ENCODE measurements at regions not wholly inside any gene's neighbourhood (a gene's known extent, or its start where the extent isn't known, plus 50 kb on each side); places are given as distances from the start of the nearest gene placed in this dataset.

DNA sequence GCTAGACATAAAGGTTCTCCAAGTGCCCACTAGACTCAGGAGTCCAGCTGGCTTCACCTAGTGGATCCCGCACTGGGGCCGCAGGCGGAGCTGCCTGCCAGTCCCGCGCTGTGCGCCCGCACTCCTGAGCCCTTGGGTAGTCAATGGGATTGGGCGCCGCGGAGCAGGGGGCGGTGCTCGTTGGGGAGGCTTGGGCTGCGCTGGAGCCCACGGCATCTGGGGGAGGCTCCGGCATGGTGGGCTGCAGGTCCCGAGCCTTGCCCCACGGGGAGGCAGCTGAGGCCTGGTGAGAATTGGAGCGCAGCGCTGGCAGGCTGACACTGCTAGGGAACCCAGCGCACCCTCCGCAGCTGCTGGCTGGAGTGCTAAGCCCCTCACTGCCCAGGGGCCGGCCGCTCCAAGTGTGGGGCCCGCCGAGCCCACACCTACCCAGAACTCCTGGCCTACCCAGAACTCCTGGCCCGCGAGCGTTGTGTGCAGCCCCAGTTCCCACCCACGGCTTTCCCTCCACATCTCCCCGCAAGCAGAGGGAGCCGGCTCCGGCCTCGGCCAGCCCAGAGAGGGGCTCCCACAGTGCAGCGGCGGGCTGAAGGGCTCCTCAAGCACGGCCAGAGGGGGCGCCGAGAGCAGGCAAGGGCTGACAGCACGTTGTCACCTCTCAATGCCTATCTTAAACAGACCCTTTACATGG lies 260.7 kb upstream of the DMRT1 start:
- no peak overlapping the region for H3K4me3 ChIP-seq (replicated peaks in 1 of 3; ENCODE audit: insufficient read depth in 1 of 3, low read depth in 1 of 3, low read length in 3 of 3)
- no peaks in the 10 kb centered on the region for H3K9me1 ChIP-seq (replicated peaks; ENCODE audit: control insufficient read depth, extremely low read depth, insufficient read depth, low read length)
- FAIRE-seq (no peak), DNase-seq (ENCODE audit: low read depth, low spot score) (no peak)
- no peak overlapping the region for H2AFZ ChIP-seq (ENCODE audit: low read depth, low read length)
- H3K4me1 ChIP-seq (ENCODE audit: control insufficient read depth, extremely low read depth, insufficient read depth, low read length), result no peaks in the 10 kb centered on the region
- BruUV-seq (replicated peaks), result no TSS peak
- H3K4me2 ChIP-seq (ENCODE audit: insufficient read depth, low read length), result no peak overlapping the region
- H4K20me1 ChIP-seq (replicated peaks; ENCODE audit: control insufficient read depth, extremely low read depth, insufficient read depth, low read length), result no peaks in the 10 kb centered on the region
- intact Hi-C loops (cut with micrococcal nuclease), result no loop called here
- H3K9me3 ChIP-seq (replicated peaks; ENCODE audit: control insufficient read depth, insufficient read depth, low read length), result no peaks in the 10 kb centered on the region
- H3K9ac ChIP-seq (replicated peaks; ENCODE audit: extremely low read depth, insufficient read depth, low read length), result no peak overlapping the region
- no peak overlapping the region for H3K27ac ChIP-seq (ENCODE audit: insufficient read depth, low read depth, low read length)
- dilution Hi-C loops (cut with MboI; ENCODE audit: extremely low pct_ligation_motif_present, low sequenced_read_pairs), result no loop called here
- TF ChIP-seq, protein P1, sequence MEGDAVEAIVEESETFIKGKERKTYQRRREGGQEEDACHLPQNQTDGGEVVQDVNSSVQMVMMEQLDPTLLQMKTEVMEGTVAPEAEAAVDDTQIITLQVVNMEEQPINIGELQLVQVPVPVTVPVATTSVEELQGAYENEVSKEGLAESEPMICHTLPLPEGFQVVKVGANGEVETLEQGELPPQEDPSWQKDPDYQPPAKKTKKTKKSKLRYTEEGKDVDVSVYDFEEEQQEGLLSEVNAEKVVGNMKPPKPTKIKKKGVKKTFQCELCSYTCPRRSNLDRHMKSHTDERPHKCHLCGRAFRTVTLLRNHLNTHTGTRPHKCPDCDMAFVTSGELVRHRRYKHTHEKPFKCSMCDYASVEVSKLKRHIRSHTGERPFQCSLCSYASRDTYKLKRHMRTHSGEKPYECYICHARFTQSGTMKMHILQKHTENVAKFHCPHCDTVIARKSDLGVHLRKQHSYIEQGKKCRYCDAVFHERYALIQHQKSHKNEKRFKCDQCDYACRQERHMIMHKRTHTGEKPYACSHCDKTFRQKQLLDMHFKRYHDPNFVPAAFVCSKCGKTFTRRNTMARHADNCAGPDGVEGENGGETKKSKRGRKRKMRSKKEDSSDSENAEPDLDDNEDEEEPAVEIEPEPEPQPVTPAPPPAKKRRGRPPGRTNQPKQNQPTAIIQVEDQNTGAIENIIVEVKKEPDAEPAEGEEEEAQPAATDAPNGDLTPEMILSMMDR (IDR thresholded peaks at IDR 0.05; ENCODE audit: extremely low read depth in 1 of 2, insufficient read depth in 1 of 2, low read depth in 1 of 2, low read length in 2 of 2), result no peak
- H3K36me3 ChIP-seq (ENCODE audit: control insufficient read depth in 2 of 2, extremely low read depth in 1 of 2, insufficient read depth in 2 of 2, low read length in 2 of 2), result no peaks in the 10 kb centered on the region
- no peaks in the 10 kb centered on the region for H3K79me2 ChIP-seq (ENCODE audit: control insufficient read depth, insufficient read depth, low read length)
- CTCF ChIA-PET, result interaction anchor here (0.7 to 1.0 kb wide), 2 partner anchors 78 to 429 kb away, joined by 3 read pairs; no protein-coding TSS in a partner anchor
- POLR2A ChIA-PET, result no interaction called here
- H3K27me3 ChIP-seq (ENCODE audit: control insufficient read depth in 2 of 2, insufficient read depth in 2 of 2, low read length in 2 of 2), result no peaks in the 10 kb centered on the region

DNA sequence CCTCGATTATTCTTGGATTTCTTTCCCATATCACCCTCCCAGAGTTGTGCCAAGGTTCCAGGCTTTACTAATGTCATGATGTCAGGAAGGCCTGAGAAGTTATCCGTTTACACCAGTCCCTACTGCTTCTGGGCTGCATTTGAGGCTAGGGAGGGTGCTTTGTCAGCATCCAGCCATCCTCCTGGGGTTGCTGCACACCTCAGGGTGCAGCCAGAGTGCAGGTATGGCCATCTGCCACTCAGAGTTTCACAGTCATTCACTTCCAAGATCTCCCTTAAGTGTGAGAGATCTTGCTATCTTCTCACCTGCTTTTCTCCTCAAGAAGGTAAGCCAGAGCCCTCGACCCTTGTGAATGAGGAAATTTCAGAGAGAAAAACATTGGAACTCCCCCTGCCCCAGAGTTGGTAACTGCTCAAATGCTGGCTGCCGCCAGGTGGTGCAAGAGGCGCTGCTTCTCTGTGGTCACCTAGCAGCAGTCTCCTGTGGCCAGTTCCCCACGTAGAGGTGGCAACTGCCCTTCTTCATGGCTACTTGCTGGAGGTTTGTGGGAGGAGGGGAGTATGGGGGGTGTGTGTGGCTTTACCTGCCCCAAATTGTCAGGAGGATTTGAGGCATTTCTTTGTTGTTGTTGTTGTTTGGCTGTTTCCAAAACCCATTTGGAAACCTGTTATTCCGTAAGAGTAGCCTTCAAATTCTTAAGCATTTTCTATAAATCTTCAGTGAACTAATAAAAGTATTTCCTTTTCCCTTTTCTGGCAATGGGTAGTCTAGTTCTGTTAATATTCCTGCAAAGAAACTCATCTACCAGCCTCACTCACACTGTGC lies 259.6 kb upstream of the DMRT1 start:
- no peaks in the 10 kb centered on the region for H3K36me3 ChIP-seq (ENCODE audit: control insufficient read depth in 2 of 2, extremely low read depth in 1 of 2, insufficient read depth in 2 of 2, low read length in 2 of 2)
- CTCF ChIA-PET, result interaction anchor here (0.7 kb wide), 1 partner anchor 79 kb away, joined by 3 read pairs; no protein-coding TSS in a partner anchor
- POLR2A ChIA-PET, result no interaction called here
- H4K20me1 ChIP-seq (replicated peaks; ENCODE audit: control insufficient read depth, extremely low read depth, insufficient read depth, low read length), result no peaks in the 10 kb centered on the region
- H3K4me3 ChIP-seq (replicated peaks in 1 of 3; ENCODE audit: insufficient read depth in 1 of 3, low read depth in 1 of 3, low read length in 3 of 3), result no peak overlapping the region
- TF ChIP-seq, protein P1 (IDR thresholded peaks at IDR 0.05; ENCODE audit: extremely low read depth in 1 of 2, insufficient read depth in 1 of 2, low read depth in 1 of 2, low read length in 2 of 2), result peak in 1 of 2 donors; percentile 28
- TF ChIP-seq POLR2A (IDR thresholded peaks at IDR 0.05; ENCODE audit: low read depth, low read length), result no peak
- DNase-seq (ENCODE audit: low read depth, low spot score), result no peak
- H3K27ac ChIP-seq (ENCODE audit: insufficient read depth, low read depth, low read length), result no peak overlapping the region
- FAIRE-seq, result no peak
- dilution Hi-C loops (cut with MboI; ENCODE audit: extremely low pct_ligation_motif_present, low sequenced_read_pairs), result no loop called here
- H2AFZ ChIP-seq (ENCODE audit: low read depth, low read length), result no peak overlapping the region
- H3K9ac ChIP-seq (replicated peaks; ENCODE audit: extremely low read depth, insufficient read depth, low read length), result no peak overlapping the region
- H3K4me2 ChIP-seq (ENCODE audit: insufficient read depth, low read length), result no peak overlapping the region
- BruUV-seq (replicated peaks), result no TSS peak
- intact Hi-C loops (cut with micrococcal nuclease), result no loop called here
- no peaks in the 10 kb centered on the region for H3K79me2 ChIP-seq (ENCODE audit: control insufficient read depth, insufficient read depth, low read length)
- no peaks in the 10 kb centered on the region for H3K4me1 ChIP-seq (ENCODE audit: control insufficient read depth, extremely low read depth, insufficient read depth, low read length)
- H3K27me3 ChIP-seq (ENCODE audit: control insufficient read depth in 2 of 2, insufficient read depth in 2 of 2, low read length in 2 of 2), result no peaks in the 10 kb centered on the region
- H3K9me3 ChIP-seq (replicated peaks; ENCODE audit: control insufficient read depth, insufficient read depth, low read length), result no peaks in the 10 kb centered on the region
- no peaks in the 10 kb centered on the region for H3K9me1 ChIP-seq (replicated peaks; ENCODE audit: control insufficient read depth, extremely low read depth, insufficient read depth, low read length)

Data from endothelial cell of umbilical vein (primary cell).